Activated T-cell treated with anti-CD3 and anti-CD28 coated beads for 48 hours (primary cell): ENCODE measurements at regions not wholly inside any gene's neighbourhood (a gene's known extent, or its start where the extent isn't known, plus 50 kb on each side); places are given as distances from the start of the nearest gene placed in this dataset.
"Not testable (repeated sequence)": the region's sequence is repeated elsewhere in the genome, so short reads cannot be mapped to it uniquely, and the experiment has no call there.

Experiments used
- DNase-seq: peaks from one replicate; pipeline ENCODE4 v3.0.0-alpha.2; 2020; ENCODE audit warnings: low read depth

DNA sequence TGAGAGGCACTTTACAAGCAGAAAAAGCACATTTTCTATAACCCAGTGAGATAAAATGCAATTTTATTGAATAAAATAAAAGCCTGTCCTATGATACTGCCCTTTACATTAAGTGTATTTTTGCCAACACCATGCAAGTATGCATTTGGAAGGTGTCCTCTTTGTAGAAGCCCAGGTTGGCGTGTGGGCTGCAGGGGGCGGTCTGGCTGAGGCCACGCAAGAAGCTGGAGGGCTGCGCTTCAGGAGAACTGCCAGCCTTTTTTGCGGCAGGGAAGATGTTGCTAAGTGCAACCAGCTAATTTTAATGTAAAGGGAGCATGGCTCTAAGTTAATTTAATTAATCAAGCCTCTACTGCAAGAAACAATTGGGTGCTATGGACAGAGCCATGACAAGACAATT, 562.8 kb upstream of the SALL3 start:
- no peak for DNase-seq

DNA sequence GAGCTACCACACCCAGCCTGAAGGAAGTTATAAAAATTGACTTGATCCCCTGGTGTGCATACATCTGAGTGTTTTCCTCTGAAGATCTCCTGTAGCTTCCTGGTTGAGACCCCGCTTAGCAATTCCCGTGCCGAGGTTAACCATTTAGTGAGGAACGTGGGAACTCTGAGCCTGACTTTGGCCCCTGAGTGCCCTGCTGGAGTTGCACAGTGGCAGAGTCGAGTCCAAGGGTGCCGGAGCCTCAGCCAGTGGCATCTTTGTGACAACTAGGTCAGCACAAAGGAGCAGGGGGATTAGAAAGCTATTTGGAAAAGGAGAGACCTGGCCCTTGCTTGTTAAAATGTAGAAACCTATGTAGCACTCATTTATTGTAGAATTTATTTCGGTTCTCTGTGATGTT, 561.2 kb upstream of the SALL3 start:
- DNase-seq = no peak

GRCh38 chr18:78419171-78419570, 560.4 kb upstream of the SALL3 start:
- no peak for DNase-seq

DNA sequence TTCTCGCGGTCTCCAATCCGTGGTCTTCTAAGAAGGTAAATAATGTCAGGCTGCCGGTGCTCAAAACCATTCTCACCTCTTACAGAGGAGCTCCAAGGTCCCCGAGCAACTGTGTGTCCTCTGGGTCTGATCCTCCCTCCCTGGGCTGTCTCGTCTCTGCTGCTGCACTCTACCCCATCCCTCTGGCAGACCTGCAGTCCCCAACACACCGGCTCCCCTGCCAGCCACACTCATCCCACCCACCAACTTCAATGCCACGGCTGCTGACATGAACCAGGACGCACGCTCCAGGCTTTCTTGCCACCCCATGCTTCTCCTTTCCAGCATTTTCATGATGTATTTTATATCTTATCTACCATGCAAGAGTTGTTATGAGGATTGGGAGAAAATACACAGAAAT, 559.5 kb upstream of the SALL3 start:
- no peak for DNase-seq

GRCh38 chr18:78421392-78421791, 558.2 kb upstream of the SALL3 start:
- DNase-seq = no peak

- no peak for DNase-seq
These were observed 557.3 kb upstream of the SALL3 start for GRCh38 chr18:78422336-78422735.

DNA sequence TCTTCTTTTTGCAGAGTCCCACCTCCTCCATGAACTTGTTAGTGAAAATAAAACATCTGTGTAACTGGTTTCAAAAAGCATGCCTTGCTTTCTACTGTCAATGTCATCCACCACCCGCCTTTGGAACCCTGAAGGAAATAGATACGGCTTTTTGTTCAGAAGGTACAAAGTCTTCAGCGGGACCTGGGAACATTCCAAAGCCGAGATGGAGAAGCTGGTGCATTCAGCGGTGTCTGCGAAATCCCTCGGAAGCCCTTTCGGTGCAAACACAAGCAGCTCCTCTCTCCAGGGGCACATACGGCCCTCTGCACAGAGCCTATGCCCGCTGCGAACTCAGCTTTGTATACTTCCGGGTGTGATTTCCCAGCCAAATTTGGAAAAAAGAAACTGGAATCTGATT, 555.8 kb upstream of the SALL3 start:
- DNase-seq = no peak

DNA sequence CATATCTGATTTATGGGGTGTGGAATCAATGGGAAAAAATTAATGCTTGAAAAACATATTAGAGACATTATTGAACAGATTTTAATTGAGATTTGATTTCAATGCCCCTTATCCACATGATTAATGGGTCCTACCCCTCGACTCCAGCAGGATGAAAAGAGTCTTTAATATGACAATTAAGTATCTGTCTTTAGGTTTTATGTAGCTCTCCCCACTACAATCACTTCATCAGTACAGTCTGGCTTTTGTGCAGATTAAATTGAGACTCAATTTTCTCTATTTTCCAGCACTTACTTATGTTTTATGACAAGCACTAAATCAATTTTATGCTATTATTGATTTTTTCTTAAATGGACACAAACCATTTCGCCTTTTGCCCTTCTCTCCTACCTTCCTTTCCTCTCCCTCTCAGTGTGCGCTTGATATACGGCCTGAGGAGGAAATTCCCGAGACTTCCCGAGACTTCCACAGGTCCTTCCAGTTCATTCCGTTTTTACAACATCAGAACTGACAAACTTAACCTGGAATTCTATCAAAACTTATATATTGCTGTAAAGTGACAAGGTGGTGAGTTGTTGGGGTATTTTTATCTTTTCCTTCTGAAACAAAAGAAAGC, 555.1 kb upstream of the SALL3 start:
- no peak for DNase-seq

- no peak for DNase-seq
These were observed 554.6 kb upstream of the SALL3 start for GRCh38 chr18:78425019-78425412.

- DNase-seq = no peak
These were observed 552.5 kb upstream of the SALL3 start for GRCh38 chr18:78427081-78427480.

DNA sequence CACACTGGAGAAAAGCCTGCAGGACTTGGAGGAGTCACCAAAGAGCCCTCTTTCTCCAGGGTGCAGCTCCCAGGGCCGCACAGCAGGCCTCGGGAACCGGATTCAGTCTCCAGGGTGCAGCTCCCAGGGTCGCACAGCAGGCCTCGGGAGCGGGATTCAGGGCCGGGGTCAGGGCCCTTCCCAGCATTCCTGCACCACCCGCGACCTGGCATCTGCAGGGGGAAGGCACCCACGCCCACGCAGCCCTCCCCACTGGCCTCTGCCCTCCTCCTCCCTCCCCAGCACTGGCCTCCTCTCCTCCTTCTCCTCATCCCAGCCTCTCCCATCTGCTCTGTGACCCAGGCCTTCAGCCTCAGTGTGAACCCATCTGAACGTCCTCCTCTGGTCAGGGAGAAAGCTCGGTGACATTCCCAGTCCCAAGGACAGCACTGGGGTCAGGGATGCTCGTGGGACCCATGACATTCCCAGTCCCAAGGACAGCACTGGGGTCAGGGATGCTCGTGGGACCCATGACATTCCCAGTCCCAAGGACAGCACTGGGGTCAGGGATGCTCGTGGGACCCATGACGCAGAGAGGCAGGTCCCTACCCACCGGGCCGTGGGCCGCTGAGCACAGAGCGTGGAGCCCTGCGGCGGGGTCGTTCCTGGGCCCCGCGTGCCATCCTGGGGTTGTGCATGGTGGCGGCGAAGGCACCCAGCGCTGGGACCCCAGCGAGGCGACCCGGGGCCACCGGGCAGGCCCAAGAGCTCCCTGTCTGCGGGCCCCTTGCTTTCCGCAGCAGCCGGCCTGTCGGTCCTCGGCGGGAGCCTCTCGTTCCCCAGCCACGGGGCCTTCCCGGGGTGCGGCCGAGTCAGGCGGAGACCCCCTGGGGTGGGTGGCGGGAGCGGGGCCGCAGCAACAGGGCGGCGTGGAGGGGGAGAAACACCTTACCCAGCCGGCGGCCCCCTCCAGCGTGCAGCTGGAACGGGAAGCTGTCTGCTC, 550.2 kb upstream of the SALL3 start:
- DNase-seq = no peak

GRCh38 chr18:78430131-78430758, 549.4 kb upstream of the SALL3 start:
- no peak for DNase-seq

DNA sequence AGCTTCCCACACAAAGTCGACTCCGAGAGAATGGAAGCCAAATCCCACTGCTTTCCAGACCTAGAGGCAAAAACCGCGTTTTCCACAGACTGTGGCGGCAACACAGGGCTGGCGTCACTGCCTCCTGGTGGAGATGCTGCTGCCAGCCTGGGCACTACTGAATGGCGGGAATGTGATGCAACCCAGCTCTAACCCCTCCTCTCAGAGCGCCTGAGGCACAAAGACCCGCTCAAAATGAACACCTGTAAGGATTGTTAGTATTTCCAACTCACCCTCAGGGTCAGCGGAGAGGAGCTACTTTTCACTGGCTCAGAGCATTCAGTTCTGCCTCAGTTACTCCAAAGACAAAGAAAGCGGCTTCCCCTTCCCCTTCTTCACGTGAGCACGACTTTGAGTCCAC, 548.0 kb upstream of the SALL3 start:
- no peak for DNase-seq

GRCh38 chr18:78433562-78433961, 546.1 kb upstream of the SALL3 start:
- no peak for DNase-seq

DNA sequence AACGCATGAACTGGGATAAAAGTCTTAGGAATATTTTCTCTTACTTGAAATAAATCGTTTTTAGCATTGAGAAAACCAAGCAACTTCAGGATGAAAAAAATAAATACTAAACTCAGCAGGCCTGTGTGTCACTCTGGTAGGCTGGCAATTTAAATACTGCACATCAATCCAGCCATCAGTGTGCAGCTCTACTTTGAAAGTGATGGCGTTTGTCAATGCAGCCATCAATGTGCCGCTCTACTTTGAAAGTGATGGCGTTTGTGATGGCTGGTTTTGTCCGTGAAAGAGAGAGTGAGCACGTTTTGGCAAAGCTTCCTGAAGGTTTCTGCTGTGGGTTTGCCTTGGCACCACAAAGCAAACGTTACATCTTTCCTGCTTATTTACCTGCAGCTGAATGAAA, 543.5 kb upstream of the SALL3 start:
- no peak for DNase-seq

DNA sequence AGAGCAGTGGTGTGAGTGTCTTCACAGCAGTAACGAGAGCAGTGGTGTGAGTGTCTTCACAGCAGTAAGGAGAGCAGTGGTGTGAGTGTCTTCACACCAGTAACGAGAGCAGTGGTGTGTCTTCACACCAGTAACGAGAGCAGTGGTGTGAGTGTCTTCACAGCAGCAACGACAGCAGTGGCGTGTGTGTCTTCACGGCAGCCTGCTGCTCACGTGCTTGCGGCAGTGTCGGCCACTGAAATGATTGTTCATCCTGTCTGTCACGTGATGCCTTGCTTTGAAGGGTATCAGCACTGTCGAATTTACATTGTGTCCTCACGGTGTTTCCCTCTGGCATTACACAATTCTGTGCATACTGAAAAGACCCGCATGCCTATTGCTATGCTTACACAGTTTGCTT, 541.4 kb upstream of the SALL3 start:
- not testable (repeated sequence) for DNase-seq

GRCh38 chr18:78445880-78446279, 533.7 kb upstream of the SALL3 start:
- no peak for DNase-seq

- DNase-seq = no peak
These were observed 532.4 kb upstream of the SALL3 start for GRCh38 chr18:78447211-78447610.

DNA sequence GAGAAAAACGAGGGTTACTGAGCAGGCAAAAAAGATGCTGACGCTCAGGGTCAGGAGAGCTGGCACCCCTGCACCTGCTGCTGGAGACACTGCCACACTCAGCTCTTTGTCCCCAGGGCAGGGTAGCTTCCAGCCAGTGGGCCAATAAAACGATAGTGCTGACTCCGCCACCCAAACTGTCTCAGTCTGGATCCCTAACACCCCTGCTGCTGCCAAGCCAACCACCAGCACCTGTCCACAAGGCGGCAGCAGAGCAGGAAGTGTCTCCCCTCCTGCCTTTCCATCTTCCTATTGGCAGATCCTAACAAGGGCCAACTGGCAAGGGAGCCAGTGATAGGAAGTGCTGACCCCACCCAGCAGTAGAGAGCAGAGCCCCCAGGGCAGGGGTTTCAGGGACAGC, 531.5 kb upstream of the SALL3 start:
- DNase-seq = no peak

- no peak for DNase-seq
These were observed 531.0 kb upstream of the SALL3 start for GRCh38 chr18:78448591-78448990.

DNA sequence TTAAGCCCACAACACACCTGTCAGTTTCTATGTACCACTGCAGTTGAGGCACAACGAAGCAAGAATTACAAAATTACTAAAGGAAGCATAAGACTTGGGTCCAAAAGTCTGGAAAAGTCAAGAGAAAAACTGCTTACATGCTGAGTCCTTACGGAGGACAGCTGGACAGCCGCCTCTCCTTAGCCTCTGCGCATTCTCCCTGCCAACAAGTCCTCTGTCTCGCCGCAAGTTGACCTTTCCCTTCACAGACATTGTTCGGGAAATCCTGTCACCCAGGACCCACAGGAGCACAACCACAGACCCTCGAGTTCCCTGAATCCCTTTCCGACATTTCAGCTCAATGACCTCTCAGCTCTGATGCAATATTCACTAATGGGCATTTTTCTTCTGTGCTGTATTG, 525.4 kb upstream of the SALL3 start:
- DNase-seq = no peak

DNA sequence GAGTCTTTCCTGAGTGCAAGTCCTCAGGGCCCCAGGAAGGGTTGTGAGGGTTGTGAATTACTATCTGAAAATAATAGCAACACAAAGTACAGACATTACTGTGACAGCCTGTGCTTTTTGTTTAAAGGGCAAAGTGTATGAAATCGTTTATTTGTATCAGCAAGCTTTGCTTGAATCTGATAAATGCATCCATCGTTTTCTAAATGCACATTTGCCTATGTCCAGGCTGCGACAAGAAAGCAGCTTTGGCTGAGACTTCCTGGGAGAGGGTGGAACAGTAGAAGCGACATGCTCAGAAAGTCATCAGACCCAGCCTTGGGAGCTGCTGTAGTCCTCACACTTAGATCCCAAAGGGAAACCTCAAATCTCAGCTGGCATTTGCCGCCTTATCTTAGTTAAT, 524.2 kb upstream of the SALL3 start:
- no peak for DNase-seq

DNA sequence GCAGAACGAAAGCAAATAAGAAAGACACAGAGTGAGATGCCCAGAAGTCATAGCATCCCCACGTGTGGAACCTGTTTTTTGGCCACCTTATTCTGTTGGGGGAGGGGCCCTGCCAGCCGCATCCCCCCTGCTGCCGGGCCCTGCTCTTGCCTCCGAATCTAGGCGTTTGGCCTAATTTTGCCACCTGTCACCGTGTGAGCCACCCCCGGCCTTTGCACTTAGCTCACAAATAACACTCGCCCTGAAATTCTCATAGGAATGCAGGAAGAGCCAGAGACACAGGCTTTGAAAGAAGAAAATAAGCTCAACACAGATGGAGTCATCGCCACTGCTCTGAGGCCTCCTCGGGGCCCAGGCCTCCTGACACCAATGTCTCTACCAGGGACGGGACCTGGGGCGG, 522.6 kb upstream of the SALL3 start:
- no peak for DNase-seq
